ENCODE measurements at regions not wholly inside any gene's neighbourhood (a gene's known extent, or its start where the extent isn't known, plus 50 kb on each side); places are given as distances from the start of the nearest gene placed in this dataset.

DNA sequence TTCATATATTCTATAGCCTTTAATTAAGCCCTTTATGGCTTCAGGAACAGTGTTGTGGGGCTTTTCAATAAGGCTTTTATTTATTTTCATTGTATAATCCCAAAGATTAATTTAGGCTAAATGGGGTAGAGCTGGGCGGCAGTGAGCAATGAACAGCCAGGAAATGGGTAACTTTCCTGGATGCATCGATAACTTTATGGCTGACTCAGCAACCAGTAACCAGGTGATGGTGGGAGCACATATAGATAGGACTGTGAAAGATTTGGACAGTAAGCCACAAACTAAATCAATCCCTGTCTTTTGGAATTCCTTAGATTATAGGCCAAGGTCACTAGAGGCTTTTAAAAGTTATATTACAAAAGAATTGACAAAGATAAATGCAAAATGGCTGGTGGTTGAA lies 1260.6 kb upstream of the CELF4 start:
- no peak for DNase-seq
- peaks cover 0 to 2% (median 0%) of the 10 kb centered on the region in 8 donors for H3K9me3 Mint-ChIP-seq
- H3K4me3 Mint-ChIP-seq: no peak overlapping the region
- no peaks in the 10 kb centered on the region for H3K4me1 Mint-ChIP-seq
- Histone ChIP-seq H3K4me1 (ENCODE audit: insufficient read depth, low read length) (no peaks in the 10 kb centered on the region), H3K27me3 (ENCODE audit: insufficient read depth, low read length) (no peaks in the 10 kb centered on the region), H3K27ac (ENCODE audit: low read depth, low read length) (no peak overlapping the region), H3K36me3 (ENCODE audit: insufficient read depth, low read length) (no peaks in the 10 kb centered on the region), H3K9me3 (ENCODE audit: control insufficient read depth in 1 of 2, low read length in 2 of 2) (no peaks in the 10 kb centered on the region), H3K4me3 (ENCODE audit: low read length in 2 of 2) (no peak overlapping the region)
- no peak overlapping the region for H3K27ac Mint-ChIP-seq
- H3K27me3 Mint-ChIP-seq: no peaks in the 10 kb centered on the region
- H3K36me3 Mint-ChIP-seq: no peaks in the 10 kb centered on the region
- intact Hi-C loops (cut with micrococcal nuclease): no loop called here
- ChIA-PET POLR2A (ENCODE audit: partially characterized antibody) (no interaction called here), CTCF (ENCODE audit: partially characterized antibody) (no interaction called here)

DNA sequence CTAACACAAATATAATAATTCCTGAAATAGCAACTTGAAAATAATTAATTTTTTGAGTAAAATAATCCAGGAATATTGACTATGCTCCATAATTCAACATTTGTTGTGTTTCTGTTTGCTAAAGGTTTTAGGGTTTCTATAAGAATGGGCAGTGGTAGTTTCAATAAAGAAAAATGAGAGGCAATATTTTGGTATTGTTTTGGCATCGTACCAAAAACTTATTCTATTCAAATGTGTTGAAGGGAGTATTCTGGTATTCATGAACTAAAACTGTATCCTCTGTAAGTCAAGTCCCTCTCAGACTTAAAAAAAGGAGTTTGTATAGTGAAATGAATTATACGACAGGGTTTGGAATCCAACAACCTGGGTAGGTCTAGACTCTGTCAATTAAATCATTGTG lies 1245.6 kb upstream of the CELF4 start:
- intact Hi-C loops (cut with micrococcal nuclease): no loop called here
- peaks cover 0 to 2% (median 0%) of the 10 kb centered on the region in 8 donors for H3K9me3 Mint-ChIP-seq

DNA sequence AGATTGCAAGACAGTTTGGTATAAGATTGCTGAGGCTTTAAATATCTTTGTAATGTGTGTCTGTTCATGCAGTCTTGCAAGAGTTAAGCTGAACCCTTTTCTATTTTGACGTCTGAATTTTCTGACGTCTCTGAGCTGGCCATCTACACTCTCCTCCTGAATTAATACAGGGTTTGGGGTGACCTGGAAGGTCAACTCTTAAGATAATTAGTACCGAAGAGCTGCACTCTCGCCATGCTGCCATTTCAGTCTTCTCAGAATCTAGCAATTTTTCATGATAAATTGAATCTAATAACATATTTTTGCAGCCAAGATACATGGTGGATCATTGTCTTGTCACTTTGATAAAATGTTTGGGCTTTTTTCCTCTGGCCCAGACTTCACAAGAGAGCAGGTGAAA lies 1245.2 kb upstream of the CELF4 start:
- H3K4me1 Mint-ChIP-seq: no peaks in the 10 kb centered on the region
- Histone ChIP-seq H3K4me3 (ENCODE audit: low read length in 2 of 2) (no peak overlapping the region), H3K27me3 (ENCODE audit: insufficient read depth, low read length) (no peaks in the 10 kb centered on the region), H3K36me3 (ENCODE audit: insufficient read depth, low read length) (no peaks in the 10 kb centered on the region), H3K9me3 (ENCODE audit: control insufficient read depth in 1 of 2, low read length in 2 of 2) (no peaks in the 10 kb centered on the region), H3K4me1 (ENCODE audit: insufficient read depth, low read length) (no peaks in the 10 kb centered on the region), H3K27ac (ENCODE audit: low read depth, low read length) (no peak overlapping the region)
- H3K36me3 Mint-ChIP-seq: no peaks in the 10 kb centered on the region
- no peak for DNase-seq
- no peaks in the 10 kb centered on the region for H3K27me3 Mint-ChIP-seq
- ChIA-PET POLR2A (ENCODE audit: partially characterized antibody) (no interaction called here), CTCF (ENCODE audit: partially characterized antibody) (no interaction called here)
- no peak overlapping the region for H3K4me3 Mint-ChIP-seq
- peaks cover 0 to 2% (median 0%) of the 10 kb centered on the region in 8 donors for H3K9me3 Mint-ChIP-seq
- intact Hi-C loops (cut with micrococcal nuclease): no loop called here
- no peak overlapping the region for H3K27ac Mint-ChIP-seq

More for the DNA sequence above, 1245.6 kb upstream of the CELF4 start:
- no peaks in the 10 kb centered on the region for H3K36me3 ChIP-seq (ENCODE audit: insufficient read depth, low read length)
- H3K9me3 ChIP-seq (ENCODE audit: control insufficient read depth in 1 of 2, low read length in 2 of 2): no peaks in the 10 kb centered on the region
- no peaks in the 10 kb centered on the region for H3K4me1 ChIP-seq (ENCODE audit: insufficient read depth, low read length)
- no peak overlapping the region for H3K4me3 Mint-ChIP-seq
- DNase-seq: no peak
- ChIA-PET CTCF (ENCODE audit: partially characterized antibody) (no interaction called here), POLR2A (ENCODE audit: partially characterized antibody) (no interaction called here)
- no peaks in the 10 kb centered on the region for H3K27me3 Mint-ChIP-seq
- no peak overlapping the region for H3K27ac Mint-ChIP-seq
- no peaks in the 10 kb centered on the region for H3K36me3 Mint-ChIP-seq
- no peak overlapping the region for H3K4me3 ChIP-seq (ENCODE audit: low read length in 2 of 2)
- no peaks in the 10 kb centered on the region for H3K27me3 ChIP-seq (ENCODE audit: insufficient read depth, low read length)
- no peaks in the 10 kb centered on the region for H3K4me1 Mint-ChIP-seq
- no peak overlapping the region for H3K27ac ChIP-seq (ENCODE audit: low read depth, low read length)

DNA sequence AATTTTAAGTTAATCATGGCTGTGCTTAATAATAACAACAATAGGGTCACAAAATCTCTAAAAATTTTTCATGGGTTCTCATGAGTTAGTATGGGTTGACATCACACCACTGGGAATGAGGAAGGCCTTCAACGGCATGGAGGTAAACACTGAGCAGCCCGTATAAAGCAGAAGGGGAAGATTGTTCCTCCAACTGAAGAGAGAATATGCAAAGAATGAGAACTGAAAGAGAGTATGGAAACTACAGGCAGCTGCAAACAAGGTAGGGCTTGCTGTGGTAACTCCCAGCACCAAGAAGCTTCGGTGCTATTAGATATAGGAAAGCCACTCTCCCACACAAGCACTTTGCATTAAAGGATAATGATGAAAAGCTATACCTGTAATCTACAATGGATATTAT lies 1242.3 kb upstream of the CELF4 start:
- ChIA-PET POLR2A (ENCODE audit: partially characterized antibody) (no interaction called here), CTCF (ENCODE audit: partially characterized antibody) (no interaction called here)
- Histone ChIP-seq H3K4me1 (ENCODE audit: insufficient read depth, low read length) (no peaks in the 10 kb centered on the region), H3K27ac (ENCODE audit: low read depth, low read length) (no peak overlapping the region), H3K36me3 (ENCODE audit: insufficient read depth, low read length) (no peaks in the 10 kb centered on the region), H3K9me3 (ENCODE audit: control insufficient read depth in 1 of 2, low read length in 2 of 2) (no peaks in the 10 kb centered on the region), H3K27me3 (ENCODE audit: insufficient read depth, low read length) (no peaks in the 10 kb centered on the region), H3K4me3 (ENCODE audit: low read length in 2 of 2) (no peak overlapping the region)
- intact Hi-C loops (cut with micrococcal nuclease): no loop called here
- Mint-ChIP-seq H3K4me3 (no peak overlapping the region), H3K27me3 (no peaks in the 10 kb centered on the region), H3K9me3 (peaks cover 0 to 2% (median 0%) of the 10 kb centered on the region in 8 donors), H3K36me3 (no peaks in the 10 kb centered on the region), H3K27ac (no peak overlapping the region), H3K4me1 (no peaks in the 10 kb centered on the region)
- DNase-seq: peak in 1 of 5 donors; percentile 28

DNA sequence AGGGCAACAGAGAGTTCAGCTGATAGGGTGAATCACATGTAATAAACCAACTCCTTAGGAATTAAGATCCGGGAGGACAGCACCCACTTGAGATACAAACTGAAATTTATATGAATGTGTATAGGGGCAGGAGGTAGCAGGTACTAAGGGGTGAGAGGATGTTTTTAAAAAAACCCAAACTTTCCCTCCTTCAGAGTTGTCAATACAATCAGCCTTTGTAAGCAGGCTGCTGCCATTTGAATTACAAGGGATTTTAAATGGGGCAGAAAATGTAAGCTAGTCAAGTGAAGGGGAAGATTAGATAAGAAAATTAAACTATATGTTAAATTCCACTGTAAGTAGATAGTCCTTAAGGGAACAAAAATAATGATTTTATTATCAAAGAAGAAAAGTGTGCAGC lies 1239.7 kb upstream of the CELF4 start:
- H3K4me3 Mint-ChIP-seq: no peak overlapping the region
- ChIA-PET POLR2A (ENCODE audit: partially characterized antibody) (no interaction called here), CTCF (ENCODE audit: partially characterized antibody) (no interaction called here)
- intact Hi-C loops (cut with micrococcal nuclease): no loop called here
- H3K4me1 Mint-ChIP-seq: no peaks in the 10 kb centered on the region
- no peaks in the 10 kb centered on the region for H3K36me3 Mint-ChIP-seq
- no peak overlapping the region for H3K27ac Mint-ChIP-seq
- H3K27me3 Mint-ChIP-seq: no peaks in the 10 kb centered on the region
- H3K36me3 ChIP-seq (ENCODE audit: insufficient read depth, low read length): no peaks in the 10 kb centered on the region
- no peaks in the 10 kb centered on the region for H3K27me3 ChIP-seq (ENCODE audit: insufficient read depth, low read length)
- peaks cover 0 to 2% (median 0%) of the 10 kb centered on the region in 8 donors for H3K9me3 Mint-ChIP-seq
- H3K9me3 ChIP-seq (ENCODE audit: control insufficient read depth in 1 of 2, low read length in 2 of 2): no peaks in the 10 kb centered on the region
- H3K27ac ChIP-seq (ENCODE audit: low read depth, low read length): no peak overlapping the region
- no peaks in the 10 kb centered on the region for H3K4me1 ChIP-seq (ENCODE audit: insufficient read depth, low read length)
- DNase-seq: no peak
- no peak overlapping the region for H3K4me3 ChIP-seq (ENCODE audit: low read length in 2 of 2)

DNA sequence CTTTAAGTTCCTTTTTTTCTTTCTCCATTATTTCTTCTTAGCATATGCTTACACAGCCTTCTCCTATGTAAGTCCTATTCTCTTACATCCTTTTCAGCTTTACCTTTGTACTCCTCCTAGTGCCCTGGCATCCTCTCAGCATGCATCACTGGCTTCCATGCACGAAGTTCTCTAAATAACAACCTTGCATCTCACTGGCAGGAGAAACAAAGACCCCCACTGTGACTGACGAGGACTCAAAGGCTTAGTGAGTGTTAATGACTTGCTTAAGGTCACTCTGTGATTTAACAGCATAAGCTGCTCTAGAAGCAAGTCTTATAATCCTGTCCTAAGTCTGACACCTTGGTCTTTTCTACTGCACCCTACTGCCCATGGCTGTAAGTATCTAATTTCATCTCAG lies 1236.0 kb upstream of the CELF4 start:
- POLR2A ChIA-PET (ENCODE audit: partially characterized antibody): no interaction called here
- CTCF ChIA-PET (ENCODE audit: partially characterized antibody): no interaction called here
- no peak overlapping the region for H3K4me3 Mint-ChIP-seq

DNA sequence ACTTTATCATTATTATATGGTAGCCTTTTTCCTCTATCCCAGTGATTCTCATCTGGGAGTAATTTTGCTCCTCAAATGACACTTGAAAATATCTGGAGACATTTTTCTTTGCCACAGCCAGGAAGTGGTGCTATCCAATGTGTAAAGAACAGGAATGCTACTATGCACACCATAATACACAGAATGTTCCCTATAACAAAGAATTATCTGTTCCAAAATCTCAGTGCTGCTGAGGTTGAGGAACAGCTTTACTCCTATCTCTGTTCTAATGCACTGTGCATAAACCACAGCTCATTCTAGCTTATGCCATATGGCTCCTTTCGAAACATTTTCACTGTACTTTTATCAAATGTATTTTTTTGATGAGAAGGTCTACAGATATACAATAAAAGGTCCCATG lies 1231.2 kb upstream of the CELF4 start:
- H3K4me1 Mint-ChIP-seq: no peaks in the 10 kb centered on the region
- Histone ChIP-seq H3K4me3 (ENCODE audit: low read length in 2 of 2) (no peak overlapping the region), H3K27me3 (ENCODE audit: insufficient read depth, low read length) (no peaks in the 10 kb centered on the region), H3K36me3 (ENCODE audit: insufficient read depth, low read length) (no peaks in the 10 kb centered on the region), H3K9me3 (ENCODE audit: control insufficient read depth in 1 of 2, low read length in 2 of 2) (no peaks in the 10 kb centered on the region), H3K27ac (ENCODE audit: low read depth, low read length) (no peak overlapping the region), H3K4me1 (ENCODE audit: insufficient read depth, low read length) (no peaks in the 10 kb centered on the region)
- H3K27ac Mint-ChIP-seq: no peak overlapping the region
- H3K9me3 Mint-ChIP-seq: peaks cover 0 to 4% (median 0%) of the 10 kb centered on the region in 8 donors
- H3K27me3 Mint-ChIP-seq: no peaks in the 10 kb centered on the region
- CTCF ChIA-PET (ENCODE audit: partially characterized antibody): no interaction called here
- DNase-seq: no peak
- no peak overlapping the region for H3K4me3 Mint-ChIP-seq
- intact Hi-C loops (cut with micrococcal nuclease): no loop called here
- H3K36me3 Mint-ChIP-seq: no peaks in the 10 kb centered on the region
- POLR2A ChIA-PET (ENCODE audit: partially characterized antibody): no interaction called here

More for the DNA sequence above, 1236.0 kb upstream of the CELF4 start:
- H3K9me3 Mint-ChIP-seq: peaks cover 0 to 4% (median 0%) of the 10 kb centered on the region in 8 donors
- no peak for DNase-seq
- H3K27ac ChIP-seq (ENCODE audit: low read depth, low read length): no peak overlapping the region
- no peaks in the 10 kb centered on the region for H3K27me3 Mint-ChIP-seq
- intact Hi-C loops (cut with micrococcal nuclease): no loop called here
- no peaks in the 10 kb centered on the region for H3K36me3 Mint-ChIP-seq
- H3K4me1 ChIP-seq (ENCODE audit: insufficient read depth, low read length): no peaks in the 10 kb centered on the region
- no peaks in the 10 kb centered on the region for H3K9me3 ChIP-seq (ENCODE audit: control insufficient read depth in 1 of 2, low read length in 2 of 2)
- H3K36me3 ChIP-seq (ENCODE audit: insufficient read depth, low read length): no peaks in the 10 kb centered on the region
- no peak overlapping the region for H3K4me3 ChIP-seq (ENCODE audit: low read length in 2 of 2)
- H3K4me1 Mint-ChIP-seq: no peaks in the 10 kb centered on the region
- no peak overlapping the region for H3K27ac Mint-ChIP-seq
- no peaks in the 10 kb centered on the region for H3K27me3 ChIP-seq (ENCODE audit: insufficient read depth, low read length)

DNA sequence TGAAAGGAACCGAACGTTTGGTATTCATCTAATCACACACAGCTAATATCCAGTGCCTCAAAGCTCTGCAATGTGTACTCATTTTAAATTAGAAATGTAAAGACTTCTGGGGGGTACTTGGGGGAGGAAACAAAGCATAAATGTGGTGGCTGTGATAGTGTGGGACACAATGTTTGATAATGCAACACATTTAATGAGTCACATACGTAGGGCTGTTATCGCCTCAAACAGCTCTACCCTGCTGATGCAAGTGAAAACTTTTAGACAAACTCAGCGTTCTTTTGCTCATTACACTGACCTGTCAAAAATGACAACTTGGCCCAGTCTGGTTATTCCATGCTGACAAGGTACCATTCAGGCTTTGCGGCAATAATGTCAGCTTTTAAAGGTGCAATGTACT lies 1227.1 kb upstream of the CELF4 start:
- no peaks in the 10 kb centered on the region for H3K27me3 ChIP-seq (ENCODE audit: insufficient read depth, low read length)
- peaks cover 0 to under 1% (median 0%) of the 10 kb centered on the region in 8 donors for H3K9me3 Mint-ChIP-seq
- no peaks in the 10 kb centered on the region for H3K36me3 Mint-ChIP-seq
- intact Hi-C loops (cut with micrococcal nuclease): no loop called here
- no peaks in the 10 kb centered on the region for H3K4me1 ChIP-seq (ENCODE audit: insufficient read depth, low read length)
- H3K36me3 ChIP-seq (ENCODE audit: insufficient read depth, low read length): no peaks in the 10 kb centered on the region
- no peak overlapping the region for H3K4me3 ChIP-seq (ENCODE audit: low read length in 2 of 2)
- H3K27ac ChIP-seq (ENCODE audit: low read depth, low read length): no peak overlapping the region
- H3K4me3 Mint-ChIP-seq: no peak overlapping the region
- no peaks in the 10 kb centered on the region for H3K27me3 Mint-ChIP-seq
- H3K27ac Mint-ChIP-seq: no peak overlapping the region
- ChIA-PET CTCF (ENCODE audit: partially characterized antibody) (no interaction called here), POLR2A (ENCODE audit: partially characterized antibody) (no interaction called here)
- H3K4me1 Mint-ChIP-seq: no peaks in the 10 kb centered on the region
- no peaks in the 10 kb centered on the region for H3K9me3 ChIP-seq (ENCODE audit: control insufficient read depth in 1 of 2, low read length in 2 of 2)
- DNase-seq: no peak

All from CD4-positive, alpha-beta memory T cell (primary cell).